ENCODE measurements at regions not wholly inside any gene's neighbourhood (a gene's known extent, or its start where the extent isn't known, plus 50 kb on each side); places are given as distances from the start of the nearest gene placed in this dataset.

- no peak for DNase-seq (ENCODE audit: low read depth, low spot score)
- H3K27ac Mint-ChIP-seq (ENCODE audit: unreplicated experiment), result no peak overlapping the region
Observed at GRCh38 chr7:11960621-11961020, 128.6 kb upstream of the THSD7A start.

GRCh38 chr7:11969643-11970042 is 137.6 kb upstream of the THSD7A start:
- Mint-ChIP-seq H3K27me3 (ENCODE audit: low read depth) (no peaks in the 10 kb centered on the region), H3K36me3 (ENCODE audit: low read depth) (no peaks in the 10 kb centered on the region), H3K27ac (ENCODE audit: unreplicated experiment) (no peak overlapping the region), H3K9me3 (peaks cover 7% of the 10 kb centered on the region), H3K4me1 (peaks cover 12% of the 10 kb centered on the region), H3K4me3 (no peak overlapping the region)
- no peak for DNase-seq (ENCODE audit: low read depth, low spot score)
- TF ChIP-seq, protein P1, sequence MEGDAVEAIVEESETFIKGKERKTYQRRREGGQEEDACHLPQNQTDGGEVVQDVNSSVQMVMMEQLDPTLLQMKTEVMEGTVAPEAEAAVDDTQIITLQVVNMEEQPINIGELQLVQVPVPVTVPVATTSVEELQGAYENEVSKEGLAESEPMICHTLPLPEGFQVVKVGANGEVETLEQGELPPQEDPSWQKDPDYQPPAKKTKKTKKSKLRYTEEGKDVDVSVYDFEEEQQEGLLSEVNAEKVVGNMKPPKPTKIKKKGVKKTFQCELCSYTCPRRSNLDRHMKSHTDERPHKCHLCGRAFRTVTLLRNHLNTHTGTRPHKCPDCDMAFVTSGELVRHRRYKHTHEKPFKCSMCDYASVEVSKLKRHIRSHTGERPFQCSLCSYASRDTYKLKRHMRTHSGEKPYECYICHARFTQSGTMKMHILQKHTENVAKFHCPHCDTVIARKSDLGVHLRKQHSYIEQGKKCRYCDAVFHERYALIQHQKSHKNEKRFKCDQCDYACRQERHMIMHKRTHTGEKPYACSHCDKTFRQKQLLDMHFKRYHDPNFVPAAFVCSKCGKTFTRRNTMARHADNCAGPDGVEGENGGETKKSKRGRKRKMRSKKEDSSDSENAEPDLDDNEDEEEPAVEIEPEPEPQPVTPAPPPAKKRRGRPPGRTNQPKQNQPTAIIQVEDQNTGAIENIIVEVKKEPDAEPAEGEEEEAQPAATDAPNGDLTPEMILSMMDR (conservative IDR thresholded peaks at IDR 0.05), result no peak

More at GRCh38 chr7:11960621-11961020, 128.6 kb upstream of the THSD7A start:
- Mint-ChIP-seq H3K27me3 (ENCODE audit: low read depth) (no peaks in the 10 kb centered on the region), H3K36me3 (ENCODE audit: low read depth) (no peaks in the 10 kb centered on the region), H3K4me3 (no peak overlapping the region), H3K4me1 (no peaks in the 10 kb centered on the region), H3K9me3 (no peaks in the 10 kb centered on the region)
- TF ChIP-seq, protein P1 (conservative IDR thresholded peaks at IDR 0.05), result no peak

DNA sequence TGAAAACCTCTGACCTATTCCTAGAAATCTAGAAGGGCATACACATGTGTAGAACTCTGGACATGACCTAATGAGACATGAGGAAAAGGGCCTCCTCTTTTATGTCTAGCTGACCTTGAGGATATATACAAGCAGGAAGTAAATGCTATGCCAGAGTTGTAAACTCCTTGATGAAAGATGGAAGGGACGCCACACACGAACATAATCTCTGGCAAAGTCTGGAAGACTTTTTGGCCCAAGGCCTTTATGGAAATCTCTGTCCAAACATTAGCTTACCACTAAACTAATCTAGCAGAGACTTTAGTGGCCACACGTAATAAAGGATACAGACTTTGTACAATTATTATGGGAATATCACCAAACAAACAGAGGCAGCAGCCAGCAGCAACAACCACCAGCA is 138.1 kb upstream of the THSD7A start:
- H3K27me3 Mint-ChIP-seq (ENCODE audit: low read depth), result no peaks in the 10 kb centered on the region
- no peaks in the 10 kb centered on the region for H3K36me3 Mint-ChIP-seq (ENCODE audit: low read depth)
- TF ChIP-seq, protein P1 (conservative IDR thresholded peaks at IDR 0.05), result no peak
- H3K4me1 Mint-ChIP-seq, result peaks cover 12% of the 10 kb centered on the region
- DNase-seq (ENCODE audit: low read depth, low spot score), result no peak
- H3K4me3 Mint-ChIP-seq, result no peak overlapping the region
- H3K9me3 Mint-ChIP-seq, result peaks cover 7% of the 10 kb centered on the region
- no peak overlapping the region for H3K27ac Mint-ChIP-seq (ENCODE audit: unreplicated experiment)

DNA sequence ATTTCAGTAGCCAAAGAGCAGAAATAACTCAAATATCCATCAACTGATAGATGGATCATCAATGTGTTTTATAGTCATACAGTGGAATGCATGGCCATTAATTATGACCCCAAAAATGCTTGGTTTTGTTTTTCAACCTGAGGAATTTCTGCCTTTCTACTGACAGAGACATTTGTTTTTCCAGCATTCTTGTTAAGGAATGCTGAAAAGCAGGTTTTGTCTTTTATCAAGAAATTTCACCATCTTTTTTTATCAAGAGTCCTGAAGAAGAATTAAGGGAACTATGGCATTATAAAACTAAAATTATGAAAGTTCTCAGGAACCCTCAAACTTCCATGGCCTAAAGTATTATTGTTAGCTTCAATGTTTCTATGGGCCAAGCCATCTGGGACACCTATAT is 153.4 kb upstream of the THSD7A start:
- H3K9me3 Mint-ChIP-seq, result peaks cover 4% of the 10 kb centered on the region
- no peak overlapping the region for H3K4me3 Mint-ChIP-seq
- no peak overlapping the region for H3K27ac Mint-ChIP-seq (ENCODE audit: unreplicated experiment)
- H3K27me3 Mint-ChIP-seq (ENCODE audit: low read depth), result no peaks in the 10 kb centered on the region
- no peak for DNase-seq (ENCODE audit: low read depth, low spot score)
- no peaks in the 10 kb centered on the region for H3K4me1 Mint-ChIP-seq
- TF ChIP-seq, protein P1 (conservative IDR thresholded peaks at IDR 0.05), result no peak
- H3K36me3 Mint-ChIP-seq (ENCODE audit: low read depth), result no peaks in the 10 kb centered on the region

- Mint-ChIP-seq H3K27ac (ENCODE audit: unreplicated experiment) (no peak overlapping the region), H3K9me3 (peaks cover 2% of the 10 kb centered on the region), H3K4me1 (no peaks in the 10 kb centered on the region), H3K4me3 (no peak overlapping the region), H3K36me3 (ENCODE audit: low read depth) (no peaks in the 10 kb centered on the region), H3K27me3 (ENCODE audit: low read depth) (no peaks in the 10 kb centered on the region)
- no peak for DNase-seq (ENCODE audit: low read depth, low spot score)
- TF ChIP-seq, protein P1 (conservative IDR thresholded peaks at IDR 0.05), result no peak
Observed at GRCh38 chr7:11985971-11986370, 154.0 kb upstream of the THSD7A start.

DNA sequence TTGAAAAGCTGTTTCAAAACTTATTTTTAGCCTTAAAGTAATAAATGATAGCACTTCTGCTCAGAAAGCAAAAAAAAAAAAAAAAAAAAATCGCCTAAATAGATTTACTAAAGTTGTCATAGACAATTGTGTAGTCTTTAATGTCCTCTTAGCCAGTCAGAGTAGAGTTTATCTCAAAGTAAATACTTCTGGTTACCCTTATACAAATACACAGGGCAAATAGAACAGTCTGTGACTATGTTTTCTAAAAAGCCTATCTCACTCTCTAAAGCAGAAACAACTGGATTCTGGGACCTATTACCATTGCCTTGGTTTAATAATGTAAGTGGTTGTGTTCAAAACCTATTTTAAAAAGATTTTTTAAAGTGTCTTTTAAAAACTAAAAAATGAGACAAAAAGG is 156.2 kb upstream of the THSD7A start:
- DNase-seq (ENCODE audit: low read depth, low spot score), result no peak
- no peak overlapping the region for H3K27ac Mint-ChIP-seq (ENCODE audit: unreplicated experiment)
- no peaks in the 10 kb centered on the region for H3K27me3 Mint-ChIP-seq (ENCODE audit: low read depth)
- H3K36me3 Mint-ChIP-seq (ENCODE audit: low read depth), result no peaks in the 10 kb centered on the region
- no peak overlapping the region for H3K4me3 Mint-ChIP-seq
- no peaks in the 10 kb centered on the region for H3K4me1 Mint-ChIP-seq
- H3K9me3 Mint-ChIP-seq, result peaks cover 2% of the 10 kb centered on the region
- TF ChIP-seq, protein P1 (conservative IDR thresholded peaks at IDR 0.05), result no peak

All from neural crest cell (in vitro differentiated cells).